GM19467 (cell line): ENCODE measurements at regions not wholly inside any gene's neighbourhood (a gene's known extent, or its start where the extent isn't known, plus 50 kb on each side); places are given as distances from the start of the nearest gene placed in this dataset.
"Not testable (repeated sequence)": the region's sequence is repeated elsewhere in the genome, so short reads cannot be mapped to it uniquely, and the experiment has no call there.

Source experiments
- ATAC-seq: cut with Tn5 transposase; IDR thresholded peaks from one replicate; pipeline ENCODE4 v1.9.1; 2021; ENCODE audit warnings: mild to moderate bottlenecking, moderate library complexity; ENCODE audit not compliant: unreplicated experiment

GRCh38 chr14:98926146-98926545 lies 345.9 kb downstream of the BCL11B start:
- no peak for ATAC-seq

GRCh38 chr14:98926801-98927200 lies 345.2 kb downstream of the BCL11B start:
- no peak for ATAC-seq

- ATAC-seq, result no peak
Measured at GRCh38 chr14:98927986-98928385, 344.0 kb downstream of the BCL11B start.

DNA sequence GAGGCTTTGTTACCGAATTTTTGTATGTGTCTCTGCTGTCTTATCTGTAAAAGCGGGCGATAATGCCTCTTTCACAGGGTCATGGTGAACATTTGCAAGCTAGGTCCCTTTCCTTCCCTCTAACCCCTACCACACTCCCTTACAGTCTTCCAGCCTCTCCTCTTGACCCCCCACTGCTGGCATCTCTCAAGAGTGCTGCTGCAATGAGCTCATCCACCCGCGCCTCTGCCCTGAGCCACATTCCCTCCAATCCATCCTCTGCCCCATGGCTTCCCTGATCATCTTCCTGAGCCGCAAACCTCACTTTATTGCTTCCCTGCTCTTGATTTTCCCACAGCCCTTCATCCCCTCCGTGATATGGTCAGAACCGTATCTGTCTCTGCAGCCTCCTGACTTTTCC lies 343.6 kb downstream of the BCL11B start:
- no peak for ATAC-seq

GRCh38 chr14:98931126-98931525 lies 340.9 kb downstream of the BCL11B start:
- no peak for ATAC-seq

DNA sequence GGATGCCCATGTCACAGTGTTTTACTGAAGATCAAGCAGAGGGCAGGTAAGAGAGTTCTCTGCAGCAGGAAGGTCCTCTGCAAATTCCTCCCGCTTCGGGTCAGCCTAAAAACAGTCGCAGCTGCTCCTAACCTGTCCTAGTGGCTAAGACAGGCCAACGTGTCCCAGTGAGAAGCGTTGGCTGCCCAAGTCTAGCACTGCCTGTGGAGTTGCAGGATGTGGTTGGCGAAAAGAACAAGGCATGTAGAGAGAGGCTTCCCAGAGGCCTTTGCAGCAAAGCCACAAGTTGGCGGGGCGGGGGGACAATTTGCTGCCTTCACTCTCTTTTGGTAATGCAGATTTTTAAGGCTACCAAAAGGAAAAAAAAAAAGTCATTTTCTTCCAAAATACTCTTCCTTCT lies 340.1 kb downstream of the BCL11B start:
- ATAC-seq, result no peak

GRCh38 chr14:98932431-98933325 lies 339.3 kb downstream of the BCL11B start:
- no peak for ATAC-seq

DNA sequence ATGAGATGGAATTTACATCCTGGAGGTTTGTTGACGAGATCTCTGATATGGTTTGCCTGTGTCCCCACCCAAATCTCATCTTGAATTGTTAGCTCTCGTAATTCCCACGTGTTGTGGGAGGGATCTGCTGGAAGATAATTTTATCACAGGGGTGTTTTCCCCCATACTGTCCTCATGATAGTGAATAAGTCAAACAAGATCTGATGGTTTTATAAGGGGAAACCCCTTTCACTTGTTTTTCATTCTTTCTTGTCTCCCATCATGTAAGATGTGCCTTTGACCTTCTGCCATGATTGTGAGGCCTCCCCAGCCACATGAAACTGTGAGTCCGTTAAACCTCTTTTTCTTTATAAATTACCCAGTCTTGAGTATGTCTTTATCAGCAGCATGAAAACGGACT lies 337.4 kb downstream of the BCL11B start:
- not testable (repeated sequence) for ATAC-seq

- ATAC-seq, result no peak
Measured at GRCh38 chr14:98935921-98936320, 336.1 kb downstream of the BCL11B start.

DNA sequence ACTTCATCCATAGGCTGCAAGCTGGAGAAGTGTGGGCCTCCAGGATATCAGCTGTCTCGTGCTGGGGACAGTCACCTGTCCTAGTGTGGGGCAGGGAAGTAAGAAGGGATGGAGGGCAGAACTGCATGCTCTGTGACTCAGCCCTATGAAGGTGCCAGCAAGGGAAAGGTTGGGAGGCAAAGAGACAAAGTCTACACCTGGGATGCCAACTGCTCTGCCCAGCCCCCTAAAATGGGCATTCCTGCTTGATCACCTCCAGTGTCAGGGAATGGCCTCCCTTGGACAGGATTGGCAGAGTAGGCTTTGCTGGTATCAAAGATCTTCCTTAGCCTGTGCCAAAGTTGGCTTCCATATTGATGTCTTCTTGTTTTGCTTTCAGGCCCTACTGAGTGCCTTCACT lies 335.0 kb downstream of the BCL11B start:
- ATAC-seq, result no peak

DNA sequence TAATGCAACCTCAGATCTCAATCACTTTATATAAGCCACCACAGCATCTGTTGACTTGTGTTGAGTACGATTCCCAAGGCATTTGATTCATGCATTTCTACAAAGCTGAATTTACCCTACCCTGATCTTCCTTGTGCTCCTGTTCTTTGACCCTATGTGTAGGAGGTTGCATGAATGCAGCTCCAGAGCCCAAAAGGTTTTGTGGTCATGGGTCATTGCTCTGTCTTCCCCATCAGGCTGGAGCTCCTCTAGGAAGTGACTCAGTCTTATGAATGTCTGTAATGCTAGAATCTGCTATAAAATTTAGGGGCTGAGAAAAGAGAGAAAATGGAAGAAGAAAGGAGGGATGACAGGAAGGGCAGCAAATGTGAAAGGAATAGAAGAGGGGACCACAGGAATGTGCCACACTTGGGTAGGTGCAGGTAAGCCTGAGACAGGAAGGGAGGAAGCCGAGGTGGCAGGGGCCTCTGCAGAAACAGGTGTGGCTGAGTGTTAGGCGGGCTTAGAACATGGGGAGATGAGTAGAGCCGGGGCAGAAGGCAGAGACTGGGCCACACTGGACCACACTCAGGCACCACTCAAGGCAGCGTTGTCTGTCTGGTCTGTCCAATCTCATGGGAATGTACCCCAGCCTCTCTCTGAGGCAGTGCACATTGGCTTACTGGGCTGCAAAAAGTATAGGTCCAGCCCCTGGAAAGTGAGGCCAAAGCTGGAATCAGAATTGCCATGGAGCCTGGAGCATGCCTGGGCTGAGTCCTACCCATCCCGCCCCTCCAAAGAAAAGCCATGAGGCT lies 334.1 kb downstream of the BCL11B start:
- no peak for ATAC-seq

DNA sequence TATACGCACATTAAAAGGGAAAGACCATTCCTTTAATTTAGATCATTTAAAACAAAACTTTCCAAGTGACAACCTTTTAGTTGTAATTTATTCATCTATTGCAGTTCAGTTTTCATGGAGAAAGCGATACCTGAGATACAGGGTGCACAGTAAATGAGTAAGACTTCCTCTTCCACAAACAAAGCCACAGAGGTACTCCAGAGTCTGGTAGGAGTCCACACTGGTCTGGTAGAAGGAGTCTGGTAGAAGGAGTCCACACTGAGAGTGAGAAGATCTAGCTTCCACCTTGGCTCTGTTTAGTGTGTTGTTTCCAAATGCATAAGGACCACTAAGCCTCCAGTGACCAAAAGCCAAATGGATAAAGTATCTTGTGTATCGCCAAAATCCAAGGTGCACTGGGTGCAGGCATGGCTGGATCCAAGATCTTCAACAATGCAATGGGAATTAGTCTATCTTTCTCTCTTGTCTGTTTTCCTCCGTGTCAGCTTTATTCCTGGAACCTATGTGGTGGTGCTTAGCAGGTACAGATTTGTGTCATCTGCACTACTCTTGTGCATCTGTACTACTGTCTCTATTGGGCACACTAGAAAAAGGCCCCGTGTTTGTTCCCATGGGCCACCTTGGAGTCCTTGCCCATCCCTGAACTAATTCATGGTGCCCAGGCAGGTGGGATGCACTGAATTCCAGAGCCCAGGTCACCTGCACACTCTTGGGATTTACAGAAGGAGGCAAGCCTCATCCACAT lies 331.1 kb downstream of the BCL11B start:
- no peak for ATAC-seq

GRCh38 chr14:98941481-98941880 lies 330.5 kb downstream of the BCL11B start:
- ATAC-seq, result no peak

DNA sequence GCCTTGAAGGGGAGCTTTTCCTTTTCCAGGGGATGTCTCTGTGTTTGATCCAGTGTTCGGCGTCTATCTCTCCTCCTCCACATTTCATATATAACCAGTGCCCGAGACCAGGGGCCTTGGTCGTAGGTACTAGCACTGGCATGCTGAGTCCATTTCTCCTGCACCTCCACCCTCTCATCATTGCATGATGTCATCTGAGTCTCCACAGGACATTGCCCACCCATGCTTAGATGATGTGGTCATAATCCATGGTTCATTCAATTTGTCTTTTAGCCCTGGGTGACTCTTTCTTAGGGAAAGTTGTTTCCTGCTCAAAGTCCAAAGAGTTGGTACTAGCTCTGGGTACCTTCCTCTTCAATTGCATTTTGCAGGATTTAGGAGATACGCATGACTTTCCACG lies 328.1 kb downstream of the BCL11B start:
- ATAC-seq, result no peak

DNA sequence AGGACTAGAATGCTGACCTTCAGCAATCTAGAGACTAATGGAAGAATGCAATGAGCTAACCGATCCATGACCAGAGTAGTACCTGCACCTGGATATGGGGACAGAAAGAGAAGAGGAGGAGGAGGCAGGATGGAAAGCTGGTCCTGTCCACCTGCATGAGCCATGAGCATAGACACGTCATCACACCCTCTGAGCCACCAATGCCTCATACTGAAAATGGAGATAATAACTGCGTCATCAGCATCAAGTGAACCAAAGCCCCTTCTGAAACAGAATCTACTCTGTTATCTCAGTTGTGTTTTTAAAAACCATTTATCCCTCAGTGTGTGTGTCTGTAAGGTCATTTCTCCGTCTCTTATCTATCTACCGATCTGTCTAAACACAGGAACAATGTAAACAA lies 327.0 kb downstream of the BCL11B start:
- ATAC-seq, result no peak

DNA sequence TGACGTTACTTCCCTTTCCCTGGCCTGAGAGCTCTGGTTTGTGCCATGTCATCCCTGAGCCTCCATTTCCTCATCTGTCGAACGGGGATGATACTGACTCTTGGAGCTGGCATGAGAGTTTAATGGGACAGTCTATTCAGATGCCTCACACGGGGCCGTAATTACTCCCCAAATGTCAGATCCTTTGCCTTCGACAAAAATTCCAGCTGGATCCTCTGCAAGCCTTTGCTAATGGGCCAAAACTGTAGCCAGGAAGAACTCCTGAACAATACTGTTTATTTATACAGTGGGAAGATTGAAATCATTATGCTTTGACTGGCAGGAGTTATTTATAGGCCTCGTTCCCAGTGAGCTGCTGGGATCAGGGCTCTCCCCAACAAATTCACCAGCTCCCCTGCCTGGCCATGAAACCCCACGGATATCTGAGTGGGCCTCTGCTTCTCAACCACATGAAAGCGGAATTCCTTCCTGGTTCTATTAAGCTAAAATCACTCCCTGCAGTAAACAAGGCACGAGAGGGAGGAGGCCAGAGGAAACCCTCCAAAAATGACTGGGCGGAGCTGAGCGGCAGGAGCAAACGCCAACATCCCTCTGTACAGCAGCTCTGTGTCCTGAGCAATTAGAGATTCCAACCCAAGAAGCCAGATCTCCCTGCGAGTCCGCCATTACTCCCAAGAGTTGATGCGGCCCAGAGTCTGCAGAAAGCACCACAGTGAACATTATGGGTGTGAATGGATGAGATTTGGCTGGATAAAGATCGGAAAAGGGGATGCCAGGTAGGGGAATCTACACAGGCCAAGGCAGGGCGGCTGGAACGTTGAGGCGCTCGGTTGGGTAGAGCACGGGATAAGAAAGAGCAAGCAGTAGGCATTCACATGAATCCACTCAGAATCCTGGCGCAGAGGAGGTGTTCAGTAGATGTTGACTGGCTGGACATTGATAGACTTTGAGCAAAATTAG lies 326.1 kb downstream of the BCL11B start:
- no peak for ATAC-seq

- ATAC-seq, result no peak
Measured at GRCh38 chr14:98946940-98947339, 325.1 kb downstream of the BCL11B start.

DNA sequence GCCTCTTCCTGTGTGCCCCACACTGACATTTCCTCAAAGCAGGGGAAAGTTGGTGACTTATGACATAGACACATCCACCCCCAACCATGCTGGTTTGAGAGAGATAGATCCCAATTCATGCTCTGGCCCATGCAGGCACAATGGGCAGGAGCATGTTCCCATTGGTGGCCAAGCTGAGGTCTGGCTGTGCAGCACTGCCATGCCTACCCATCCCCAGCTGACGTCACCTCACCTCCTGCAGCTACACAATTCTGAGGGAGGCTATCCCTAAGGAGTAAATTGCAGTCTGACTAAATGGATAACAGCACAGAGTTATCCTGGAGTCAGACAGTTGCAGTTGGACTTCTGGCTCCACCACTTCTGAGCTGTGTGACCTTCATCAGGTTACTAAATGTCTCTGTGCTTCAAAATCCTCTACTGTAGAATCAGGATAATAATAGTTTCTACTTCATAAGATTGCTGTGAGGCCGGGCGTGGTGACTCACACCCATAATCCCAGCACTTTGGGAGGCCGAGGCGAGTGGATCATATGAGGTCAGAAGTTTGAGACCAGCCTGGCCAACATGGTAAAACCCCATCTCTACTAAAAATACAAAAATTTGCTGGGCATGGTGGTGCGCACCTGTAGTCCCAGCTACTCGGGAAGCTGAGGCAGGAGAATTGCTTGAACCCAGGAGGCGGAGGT lies 323.9 kb downstream of the BCL11B start:
- ATAC-seq, result no peak

- ATAC-seq, result no peak
Measured at GRCh38 chr14:98949051-98949450, 322.9 kb downstream of the BCL11B start.
